Stomach smooth muscle (tissue), 2 donors: ENCODE measurements at regions not wholly inside any gene's neighbourhood (a gene's known extent, or its start where the extent isn't known, plus 50 kb on each side); places are given as distances from the start of the nearest gene placed in this dataset.

ENCODE experiments used
- H3K27ac ChIP-seq: one replicate; pipeline ENCODE4 v1.7.0; 2013; ENCODE audit warnings: mild to moderate bottlenecking, low read length, inconsistent platforms
- H3K27me3 ChIP-seq, 2 donors: one replicate each; pipeline ENCODE4 v1.7.0; 2013; ENCODE audit warnings: low read length in 2 of 2; ENCODE audit not compliant: insufficient read depth in 2 of 2, control insufficient read depth in 1 of 2
- H3K36me3 ChIP-seq, 2 donors: one replicate each; pipeline ENCODE4 v1.7.0; 2013; ENCODE audit warnings: low read length in 2 of 2; ENCODE audit not compliant: control insufficient read depth in 2 of 2, insufficient read depth in 2 of 2
- H3K4me1 ChIP-seq: one replicate; pipeline ENCODE4 v1.7.0; 2013; ENCODE audit warnings: low read length; ENCODE audit not compliant: control insufficient read depth, insufficient read depth
- H3K4me3 ChIP-seq, 2 donors: one replicate each; pipeline ENCODE4 v1.7.0; 2013; ENCODE audit warnings: low read length in 2 of 2
- H3K9ac ChIP-seq, 2 donors: one replicate each; pipeline ENCODE4 v1.7.0; 2013; ENCODE audit warnings: low read length in 2 of 2, mild to moderate bottlenecking in 1 of 2
- H3K9me3 ChIP-seq, 2 donors: one replicate each; pipeline ENCODE4 v1.7.0; 2013; ENCODE audit warnings: low read length in 2 of 2; ENCODE audit not compliant: control insufficient read depth in 2 of 2
- donor health status: healthy.
- donor health status: Pancreatic carcinoma.

- Histone ChIP-seq H3K27ac (no peak overlapping the region), H3K36me3 (no peaks in the 10 kb centered on the region), H3K27me3 (no peaks in the 10 kb centered on the region), H3K9me3 (no peaks in the 10 kb centered on the region), H3K9ac (no peak overlapping the region), H3K4me3 (no peak overlapping the region), H3K4me1 (no peaks in the 10 kb centered on the region)
These were observed 172.9 kb upstream of the MCHR2 start for GRCh38 chr6:100166956-100167355.

- H3K36me3 ChIP-seq = no peaks in the 10 kb centered on the region
- no peak overlapping the region for H3K27ac ChIP-seq
- no peak overlapping the region for H3K9ac ChIP-seq
- H3K27me3 ChIP-seq = no peaks in the 10 kb centered on the region
- no peaks in the 10 kb centered on the region for H3K9me3 ChIP-seq
- H3K4me1 ChIP-seq = no peaks in the 10 kb centered on the region
- no peak overlapping the region for H3K4me3 ChIP-seq
These were observed 171.4 kb upstream of the MCHR2 start for GRCh38 chr6:100165442-100165841.

- H3K4me3 ChIP-seq = no peak overlapping the region
- no peaks in the 10 kb centered on the region for H3K4me1 ChIP-seq
- H3K27me3 ChIP-seq = no peaks in the 10 kb centered on the region
- H3K9ac ChIP-seq = no peak overlapping the region
- H3K9me3 ChIP-seq = no peaks in the 10 kb centered on the region
- H3K27ac ChIP-seq = no peak overlapping the region
- H3K36me3 ChIP-seq = no peaks in the 10 kb centered on the region
These were observed 169.0 kb upstream of the MCHR2 start for GRCh38 chr6:100163035-100163434.

- no peaks in the 10 kb centered on the region for H3K4me1 ChIP-seq
- no peaks in the 10 kb centered on the region for H3K27me3 ChIP-seq
- H3K27ac ChIP-seq = no peak overlapping the region
- no peaks in the 10 kb centered on the region for H3K36me3 ChIP-seq
- no peak overlapping the region for H3K9ac ChIP-seq
- no peaks in the 10 kb centered on the region for H3K9me3 ChIP-seq
- H3K4me3 ChIP-seq = no peak overlapping the region
These were observed 167.9 kb upstream of the MCHR2 start for GRCh38 chr6:100161782-100162365.

- no peaks in the 10 kb centered on the region for H3K36me3 ChIP-seq
- no peaks in the 10 kb centered on the region for H3K4me1 ChIP-seq
- no peak overlapping the region for H3K4me3 ChIP-seq
- no peak overlapping the region for H3K9ac ChIP-seq
- no peak overlapping the region for H3K27ac ChIP-seq
- no peaks in the 10 kb centered on the region for H3K9me3 ChIP-seq
- no peaks in the 10 kb centered on the region for H3K27me3 ChIP-seq
These were observed 166.9 kb upstream of the MCHR2 start for GRCh38 chr6:100160930-100161329.

GRCh38 chr6:100155141-100155540, 161.1 kb upstream of the MCHR2 start:
- Histone ChIP-seq H3K9me3 (no peaks in the 10 kb centered on the region), H3K4me1 (no peaks in the 10 kb centered on the region), H3K27me3 (no peaks in the 10 kb centered on the region), H3K36me3 (no peaks in the 10 kb centered on the region), H3K9ac (no peak overlapping the region), H3K4me3 (no peak overlapping the region), H3K27ac (no peak overlapping the region)

- H3K27me3 ChIP-seq = no peaks in the 10 kb centered on the region
- no peaks in the 10 kb centered on the region for H3K9me3 ChIP-seq
- no peaks in the 10 kb centered on the region for H3K4me1 ChIP-seq
- H3K4me3 ChIP-seq = no peak overlapping the region
- no peaks in the 10 kb centered on the region for H3K36me3 ChIP-seq
- H3K27ac ChIP-seq = no peak overlapping the region
- H3K9ac ChIP-seq = no peak overlapping the region
These were observed 159.7 kb upstream of the MCHR2 start for GRCh38 chr6:100153636-100154275.

GRCh38 chr6:100152201-100152600, 158.2 kb upstream of the MCHR2 start:
- H3K4me3 ChIP-seq = no peak overlapping the region
- H3K27me3 ChIP-seq = no peaks in the 10 kb centered on the region
- H3K4me1 ChIP-seq = no peaks in the 10 kb centered on the region
- no peak overlapping the region for H3K27ac ChIP-seq
- H3K9me3 ChIP-seq = no peaks in the 10 kb centered on the region
- H3K36me3 ChIP-seq = no peaks in the 10 kb centered on the region
- H3K9ac ChIP-seq = no peak overlapping the region

- H3K9me3 ChIP-seq = no peaks in the 10 kb centered on the region
- H3K4me1 ChIP-seq = no peaks in the 10 kb centered on the region
- H3K27me3 ChIP-seq = no peaks in the 10 kb centered on the region
- H3K36me3 ChIP-seq = no peaks in the 10 kb centered on the region
- no peak overlapping the region for H3K4me3 ChIP-seq
- H3K9ac ChIP-seq = no peak overlapping the region
- no peak overlapping the region for H3K27ac ChIP-seq
These were observed 151.0 kb upstream of the MCHR2 start for GRCh38 chr6:100144991-100145390.

- Histone ChIP-seq H3K36me3 (no peaks in the 10 kb centered on the region), H3K27ac (no peak overlapping the region)
These were observed 144.5 kb upstream of the MCHR2 start for GRCh38 chr6:100138346-100139022.

GRCh38 chr6:100137759-100138158, 143.7 kb upstream of the MCHR2 start:
- no peak overlapping the region for H3K9ac ChIP-seq
- no peaks in the 10 kb centered on the region for H3K4me1 ChIP-seq
- no peak overlapping the region for H3K4me3 ChIP-seq
- no peaks in the 10 kb centered on the region for H3K36me3 ChIP-seq
- no peaks in the 10 kb centered on the region for H3K9me3 ChIP-seq
- H3K27ac ChIP-seq = no peak overlapping the region
- no peaks in the 10 kb centered on the region for H3K27me3 ChIP-seq

More at GRCh38 chr6:100138346-100139022, 144.5 kb upstream of the MCHR2 start:
- H3K9me3 ChIP-seq = no peaks in the 10 kb centered on the region
- no peaks in the 10 kb centered on the region for H3K4me1 ChIP-seq
- H3K4me3 ChIP-seq = no peak overlapping the region
- H3K27me3 ChIP-seq = no peaks in the 10 kb centered on the region
- H3K9ac ChIP-seq = no peak overlapping the region
